ENCODE measurements at regions not wholly inside any gene's neighbourhood (a gene's known extent, or its start where the extent isn't known, plus 50 kb on each side); places are given as distances from the start of the nearest gene placed in this dataset.

GRCh38 chr10:94264085-94264484 is 98.7 kb downstream of the NOC3L start:
- H3K27ac ChIP-seq (ENCODE audit: low read depth, low read length), result no peak overlapping the region
- no peaks in the 10 kb centered on the region for H3K27me3 ChIP-seq (ENCODE audit: insufficient read depth, low read length)
- H3K4me1 ChIP-seq (ENCODE audit: insufficient read depth, low read length), result no peaks in the 10 kb centered on the region
- H2AFZ ChIP-seq (ENCODE audit: low read length), result no peak overlapping the region
- no peak overlapping the region for H3K4me2 ChIP-seq (ENCODE audit: insufficient read depth, low read length)
- no peaks in the 10 kb centered on the region for H3K36me3 ChIP-seq (ENCODE audit: insufficient read depth, low read length)
- H3K79me2 ChIP-seq (ENCODE audit: insufficient read depth, low read length), result no peaks in the 10 kb centered on the region
- DNase-seq (ENCODE audit: insufficient read length, low spot score, missing footprints), result no peak
- H4K20me1 ChIP-seq (ENCODE audit: insufficient read depth, low read length), result no peaks in the 10 kb centered on the region
- no peak overlapping the region for H3K4me3 ChIP-seq (ENCODE audit: insufficient read depth, low read length)
- H3K9me3 ChIP-seq (ENCODE audit: low read depth, low read length), result no peaks in the 10 kb centered on the region
- TF ChIP-seq, protein P1, sequence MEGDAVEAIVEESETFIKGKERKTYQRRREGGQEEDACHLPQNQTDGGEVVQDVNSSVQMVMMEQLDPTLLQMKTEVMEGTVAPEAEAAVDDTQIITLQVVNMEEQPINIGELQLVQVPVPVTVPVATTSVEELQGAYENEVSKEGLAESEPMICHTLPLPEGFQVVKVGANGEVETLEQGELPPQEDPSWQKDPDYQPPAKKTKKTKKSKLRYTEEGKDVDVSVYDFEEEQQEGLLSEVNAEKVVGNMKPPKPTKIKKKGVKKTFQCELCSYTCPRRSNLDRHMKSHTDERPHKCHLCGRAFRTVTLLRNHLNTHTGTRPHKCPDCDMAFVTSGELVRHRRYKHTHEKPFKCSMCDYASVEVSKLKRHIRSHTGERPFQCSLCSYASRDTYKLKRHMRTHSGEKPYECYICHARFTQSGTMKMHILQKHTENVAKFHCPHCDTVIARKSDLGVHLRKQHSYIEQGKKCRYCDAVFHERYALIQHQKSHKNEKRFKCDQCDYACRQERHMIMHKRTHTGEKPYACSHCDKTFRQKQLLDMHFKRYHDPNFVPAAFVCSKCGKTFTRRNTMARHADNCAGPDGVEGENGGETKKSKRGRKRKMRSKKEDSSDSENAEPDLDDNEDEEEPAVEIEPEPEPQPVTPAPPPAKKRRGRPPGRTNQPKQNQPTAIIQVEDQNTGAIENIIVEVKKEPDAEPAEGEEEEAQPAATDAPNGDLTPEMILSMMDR (IDR thresholded peaks at IDR 0.05; ENCODE audit: extremely low read depth, low read depth, low read length), result no peak

DNA sequence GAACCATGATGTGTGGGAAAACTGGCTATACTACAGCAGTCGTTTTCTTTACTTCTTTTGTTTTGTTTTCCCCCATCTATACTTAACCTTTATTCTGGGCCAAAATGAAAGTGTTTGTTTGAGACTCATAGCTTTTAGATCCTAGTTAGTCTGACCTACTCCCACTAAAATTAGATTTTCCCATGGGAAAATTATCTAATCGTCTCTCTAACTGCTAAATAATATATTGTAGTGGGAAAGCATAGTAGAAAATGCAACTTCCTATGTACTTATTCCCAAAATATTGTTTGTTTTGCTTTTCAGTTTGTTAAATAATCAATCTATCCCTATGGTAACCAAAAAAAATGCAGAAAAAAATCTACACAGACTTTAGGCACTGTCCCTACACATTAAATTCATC is 96.6 kb downstream of the NOC3L start:
- H3K9me3 ChIP-seq (ENCODE audit: low read depth, low read length), result no peaks in the 10 kb centered on the region
- no peak overlapping the region for H3K4me2 ChIP-seq (ENCODE audit: insufficient read depth, low read length)
- no peak overlapping the region for H2AFZ ChIP-seq (ENCODE audit: low read length)
- no peaks in the 10 kb centered on the region for H3K27me3 ChIP-seq (ENCODE audit: insufficient read depth, low read length)
- H3K4me3 ChIP-seq (ENCODE audit: insufficient read depth, low read length), result no peak overlapping the region
- no peak overlapping the region for H3K27ac ChIP-seq (ENCODE audit: low read depth, low read length)
- no peaks in the 10 kb centered on the region for H3K79me2 ChIP-seq (ENCODE audit: insufficient read depth, low read length)
- TF ChIP-seq, protein P1 (IDR thresholded peaks at IDR 0.05; ENCODE audit: extremely low read depth, low read depth, low read length), result no peak
- no peaks in the 10 kb centered on the region for H3K36me3 ChIP-seq (ENCODE audit: insufficient read depth, low read length)
- H3K4me1 ChIP-seq (ENCODE audit: insufficient read depth, low read length), result no peaks in the 10 kb centered on the region
- H4K20me1 ChIP-seq (ENCODE audit: insufficient read depth, low read length), result no peaks in the 10 kb centered on the region
- DNase-seq (ENCODE audit: insufficient read length, low spot score, missing footprints), result no peak

GRCh38 chr10:94268652-94269051 is 94.1 kb downstream of the NOC3L start:
- TF ChIP-seq, protein P1 (IDR thresholded peaks at IDR 0.05; ENCODE audit: extremely low read depth, low read depth, low read length), result no peak
- Histone ChIP-seq H3K27me3 (ENCODE audit: insufficient read depth, low read length) (no peaks in the 10 kb centered on the region), H4K20me1 (ENCODE audit: insufficient read depth, low read length) (no peaks in the 10 kb centered on the region), H3K9me3 (ENCODE audit: low read depth, low read length) (no peaks in the 10 kb centered on the region), H3K4me3 (ENCODE audit: insufficient read depth, low read length) (no peak overlapping the region), H2AFZ (ENCODE audit: low read length) (no peak overlapping the region), H3K36me3 (ENCODE audit: insufficient read depth, low read length) (no peaks in the 10 kb centered on the region), H3K79me2 (ENCODE audit: insufficient read depth, low read length) (no peaks in the 10 kb centered on the region), H3K27ac (ENCODE audit: low read depth, low read length) (no peak overlapping the region), H3K4me2 (ENCODE audit: insufficient read depth, low read length) (no peak overlapping the region), H3K4me1 (ENCODE audit: insufficient read depth, low read length) (no peaks in the 10 kb centered on the region)
- no peak for DNase-seq (ENCODE audit: insufficient read length, low spot score, missing footprints)

- no peaks in the 10 kb centered on the region for H3K36me3 ChIP-seq (ENCODE audit: insufficient read depth, low read length)
- DNase-seq (ENCODE audit: insufficient read length, low spot score, missing footprints), result no peak
- no peak overlapping the region for H3K27ac ChIP-seq (ENCODE audit: low read depth, low read length)
- no peak overlapping the region for H2AFZ ChIP-seq (ENCODE audit: low read length)
- TF ChIP-seq, protein P1 (IDR thresholded peaks at IDR 0.05; ENCODE audit: extremely low read depth, low read depth, low read length), result no peak
- no peaks in the 10 kb centered on the region for H3K27me3 ChIP-seq (ENCODE audit: insufficient read depth, low read length)
- no peaks in the 10 kb centered on the region for H4K20me1 ChIP-seq (ENCODE audit: insufficient read depth, low read length)
- no peak overlapping the region for H3K4me3 ChIP-seq (ENCODE audit: insufficient read depth, low read length)
- peaks cover 7% of the 10 kb centered on the region for H3K4me1 ChIP-seq (ENCODE audit: insufficient read depth, low read length)
- no peaks in the 10 kb centered on the region for H3K9me3 ChIP-seq (ENCODE audit: low read depth, low read length)
- H3K79me2 ChIP-seq (ENCODE audit: insufficient read depth, low read length), result no peaks in the 10 kb centered on the region
- H3K4me2 ChIP-seq (ENCODE audit: insufficient read depth, low read length), result no peak overlapping the region
Observed at GRCh38 chr10:94274142-94274787, 88.5 kb downstream of the NOC3L start.
